HG02610 (cell line): ENCODE measurements at regions not wholly inside any gene's neighbourhood (a gene's known extent, or its start where the extent isn't known, plus 50 kb on each side); places are given as distances from the start of the nearest gene placed in this dataset.

Experiments
- ATAC-seq: cut with Tn5 transposase; IDR thresholded peaks from one replicate; pipeline ENCODE4 v1.9.1; 2021; ENCODE audit warnings: mild to moderate bottlenecking, moderate library complexity; ENCODE audit not compliant: unreplicated experiment

GRCh38 chr1:214977700-214978374 lies 104.7 kb upstream of the KCNK2 start:
- no peak for ATAC-seq

- no peak for ATAC-seq
These were observed 103.3 kb upstream of the KCNK2 start for GRCh38 chr1:214979191-214979590.

- no peak for ATAC-seq
These were observed 101.6 kb upstream of the KCNK2 start for GRCh38 chr1:214980921-214981320.

- no peak for ATAC-seq
These were observed 99.2 kb upstream of the KCNK2 start for GRCh38 chr1:214983126-214983869.

GRCh38 chr1:214989341-214989740 lies 93.2 kb upstream of the KCNK2 start:
- no peak for ATAC-seq

GRCh38 chr1:214990619-214991018 lies 91.9 kb upstream of the KCNK2 start:
- ATAC-seq, result no peak

GRCh38 chr1:214991691-214992315 lies 90.7 kb upstream of the KCNK2 start:
- no peak for ATAC-seq

GRCh38 chr1:214993419-214993818 lies 89.1 kb upstream of the KCNK2 start:
- no peak for ATAC-seq

GRCh38 chr1:214997685-214998084 lies 84.9 kb upstream of the KCNK2 start:
- ATAC-seq, result no peak

- peak; percentile 93 for ATAC-seq
These were observed 81.0 kb upstream of the KCNK2 start for GRCh38 chr1:215001419-215002021.

GRCh38 chr1:215002471-215002870 lies 80.1 kb upstream of the KCNK2 start:
- ATAC-seq, result no peak

GRCh38 chr1:215003686-215004085 lies 78.9 kb upstream of the KCNK2 start:
- ATAC-seq, result no peak

GRCh38 chr1:215004121-215004827 lies 78.3 kb upstream of the KCNK2 start:
- no peak for ATAC-seq

GRCh38 chr1:215005078-215005477 lies 77.5 kb upstream of the KCNK2 start:
- no peak for ATAC-seq

- ATAC-seq, result no peak
These were observed 76.7 kb upstream of the KCNK2 start for GRCh38 chr1:215005656-215006345.

- no peak for ATAC-seq
These were observed 74.7 kb upstream of the KCNK2 start for GRCh38 chr1:215007880-215008279.

- peak; percentile 72 for ATAC-seq
These were observed 64.0 kb upstream of the KCNK2 start for GRCh38 chr1:215018555-215018954.

- no peak for ATAC-seq
These were observed 60.3 kb upstream of the KCNK2 start for GRCh38 chr1:215022204-215022603.

- ATAC-seq, result no peak
These were observed 59.8 kb upstream of the KCNK2 start for GRCh38 chr1:215022741-215023141.

- ATAC-seq, result no peak
These were observed 59.2 kb upstream of the KCNK2 start for GRCh38 chr1:215023155-215023832.
